Mucosa of descending colon (tissue), 3 donors: ENCODE measurements at regions not wholly inside any gene's neighbourhood (a gene's known extent, or its start where the extent isn't known, plus 50 kb on each side); places are given as distances from the start of the nearest gene placed in this dataset.

Source experiments
- ATAC-seq: fragments of 200-7000 bp; cut with Tn5 transposase; one replicate; pipeline ENCODE4 v1.9.1; 2020; ENCODE audit warnings: mild to moderate bottlenecking, moderate library complexity
- DNase-seq, 3 donors: peaks; one replicate each; pipeline ENCODE4 v3.0.0-alpha.2; 2020
- H3K36me3 ChIP-seq: fragments of 200-600 bp; one replicate; pipeline ENCODE4 v1.8.0; 2021; ENCODE audit warnings: low read depth, mild to moderate bottlenecking
- H3K4me1 ChIP-seq: fragments of 200-600 bp; one replicate; pipeline ENCODE4 v1.8.0; 2021; ENCODE audit warnings: low read depth, mild to moderate bottlenecking
- H3K4me3 ChIP-seq: fragments of 200-600 bp; one replicate; pipeline ENCODE4 v1.8.0; 2021; ENCODE audit warnings: mild to moderate bottlenecking
- H3K9me3 ChIP-seq: fragments of 200-600 bp; one replicate; pipeline ENCODE4 v1.8.0; 2021; ENCODE audit warnings: mild to moderate bottlenecking
- CTCF ChIP-seq: fragments of 200-600 bp; IDR thresholded peaks from one replicate; pipeline ENCODE4 v1.8.0; 2022; ENCODE audit warnings: antibody characterized with exemption, mild to moderate bottlenecking
- intact Hi-C, 2 donors: fragments of 100-400 bp; cut with DNase I in 1 of 2; cut with micrococcal nuclease in 1 of 2; formaldehyde crosslinking; loops; one replicate each; pipeline versions ENCODE4 v1.11.0 to v1.11.1; 2022; cut with DNase I, micrococcal nuclease
- donor health status: DM: no; HTN: no; CAD: no; lungs with moderate emphysema.
- donor health status: DM: no; HTN: no; CAD: no.
- donor health status: DM: no; HTN: yes; CAD: no.

DNA sequence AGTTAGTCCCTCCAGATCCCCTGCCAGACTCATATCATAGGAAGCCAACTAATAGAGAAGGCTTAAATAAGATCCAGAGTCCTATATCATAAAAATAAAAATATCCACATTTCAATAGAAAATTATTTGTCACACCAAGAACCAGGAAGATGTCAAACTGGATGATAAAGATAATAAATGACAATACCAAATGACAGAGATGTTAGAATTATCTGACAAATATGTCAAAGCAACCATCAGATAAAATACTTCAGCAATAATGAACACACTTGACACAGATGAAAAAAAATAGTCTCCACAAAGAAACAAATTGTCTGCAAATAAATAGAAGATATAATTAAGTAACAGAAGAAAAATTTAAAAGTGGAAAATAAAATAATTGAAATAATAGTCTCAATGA lies 300.7 kb upstream of the FTMT start:
- intact Hi-C loops, result no loop called here
- ATAC-seq, result no peak
- DNase-seq, result no peak
- no peak overlapping the region for H3K4me3 ChIP-seq
- TF ChIP-seq CTCF, result no peak
- no peaks in the 10 kb centered on the region for H3K9me3 ChIP-seq
- no peaks in the 10 kb centered on the region for H3K36me3 ChIP-seq
- H3K4me1 ChIP-seq, result no peaks in the 10 kb centered on the region

- H3K4me1 ChIP-seq, result no peaks in the 10 kb centered on the region
- DNase-seq (no peak), ATAC-seq (no peak)
- no peaks in the 10 kb centered on the region for H3K36me3 ChIP-seq
- intact Hi-C loops, result no loop called here
- TF ChIP-seq CTCF, result no peak
- H3K4me3 ChIP-seq, result no peak overlapping the region
- no peaks in the 10 kb centered on the region for H3K9me3 ChIP-seq
Observed at GRCh38 chr5:121559832-121560231, 291.9 kb upstream of the FTMT start.

GRCh38 chr5:121572061-121572460 lies 279.6 kb upstream of the FTMT start:
- Histone ChIP-seq H3K4me3 (no peak overlapping the region), H3K36me3 (no peaks in the 10 kb centered on the region), H3K9me3 (no peaks in the 10 kb centered on the region), H3K4me1 (no peaks in the 10 kb centered on the region)
- DNase-seq (no peak), ATAC-seq (no peak)
- intact Hi-C loops, result no loop called here
- no peak for TF ChIP-seq CTCF

GRCh38 chr5:121573721-121574382 lies 277.8 kb upstream of the FTMT start:
- Histone ChIP-seq H3K4me3 (no peak overlapping the region), H3K4me1 (no peaks in the 10 kb centered on the region), H3K36me3 (no peaks in the 10 kb centered on the region), H3K9me3 (no peaks in the 10 kb centered on the region)
- no peak for DNase-seq
- TF ChIP-seq CTCF, result no peak
- ATAC-seq, result no peak
- intact Hi-C loops, result no loop called here

GRCh38 chr5:121581588-121581987 lies 270.1 kb upstream of the FTMT start:
- Histone ChIP-seq H3K36me3 (no peaks in the 10 kb centered on the region), H3K4me1 (no peaks in the 10 kb centered on the region), H3K9me3 (no peaks in the 10 kb centered on the region), H3K4me3 (no peak overlapping the region)
- DNase-seq (no peak), ATAC-seq (no peak)
- no peak for TF ChIP-seq CTCF
- intact Hi-C loops, result no loop called here

GRCh38 chr5:121596882-121597281 lies 254.8 kb upstream of the FTMT start:
- intact Hi-C loops, result no loop called here
- no peaks in the 10 kb centered on the region for H3K4me1 ChIP-seq
- H3K4me3 ChIP-seq, result no peak overlapping the region
- H3K9me3 ChIP-seq, result peaks cover 29% of the 10 kb centered on the region
- H3K36me3 ChIP-seq, result no peaks in the 10 kb centered on the region
- TF ChIP-seq CTCF, result no peak
- peak in 2 of 3 donors; percentile 6 to 24 for DNase-seq
- peak; percentile 70 for ATAC-seq
